ENCODE measurements at regions not wholly inside any gene's neighbourhood (a gene's known extent, or its start where the extent isn't known, plus 50 kb on each side); places are given as distances from the start of the nearest gene placed in this dataset.

DNA sequence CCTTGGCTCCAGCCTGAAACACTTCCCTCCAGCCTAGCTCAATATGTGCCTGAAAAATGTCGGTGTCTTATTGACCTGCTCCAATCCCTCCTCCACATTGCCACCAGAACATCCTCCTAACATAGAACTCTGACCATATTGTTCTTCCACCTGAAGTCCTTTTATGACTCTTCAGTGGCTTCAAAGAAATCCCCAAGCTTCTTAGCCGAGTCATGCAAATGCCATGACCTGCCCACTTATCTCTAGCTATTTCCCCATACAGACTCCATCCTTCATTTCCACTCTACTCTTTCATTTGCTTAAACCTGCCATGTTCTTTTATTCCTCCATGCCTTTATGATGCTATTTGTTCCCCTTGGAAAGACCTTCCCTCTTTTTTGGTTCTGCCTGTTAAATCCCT is 568.6 kb downstream of the ETNK1 start:
- Histone ChIP-seq H3K9me3 (ENCODE audit: insufficient read depth, low read length) (no peaks in the 10 kb centered on the region), H2AFZ (ENCODE audit: low read depth, low read length, severe bottlenecking) (no peak overlapping the region), H3F3A (ENCODE audit: insufficient read depth) (no peaks in the 10 kb centered on the region), H3K9me2 (replicated peaks; ENCODE audit: insufficient read depth, low read length) (no peaks in the 10 kb centered on the region), H3K9ac (ENCODE audit: low read length) (no peak overlapping the region), H3K4me3 (ENCODE audit: insufficient read depth, low read length, poor library complexity, severe bottlenecking) (no peak overlapping the region), H3K4me2 (ENCODE audit: low read depth, low read length, poor library complexity, severe bottlenecking) (no peak overlapping the region), H3K36me3 (ENCODE audit: low read length) (no peaks in the 10 kb centered on the region), H3K27ac (ENCODE audit: low read depth, low read length) (no peak overlapping the region), H3K79me2 (ENCODE audit: insufficient read depth, low read length) (no peaks in the 10 kb centered on the region), H4K20me1 (ENCODE audit: low read depth, low read length) (no peaks in the 10 kb centered on the region), H3K27me3 (ENCODE audit: low read length) (no peaks in the 10 kb centered on the region)
- no peak for TF ChIP-seq EZH2phosphoT487 (conservative IDR thresholded peaks at IDR 0.05; ENCODE audit: low read length)
- TF ChIP-seq, protein P1, sequence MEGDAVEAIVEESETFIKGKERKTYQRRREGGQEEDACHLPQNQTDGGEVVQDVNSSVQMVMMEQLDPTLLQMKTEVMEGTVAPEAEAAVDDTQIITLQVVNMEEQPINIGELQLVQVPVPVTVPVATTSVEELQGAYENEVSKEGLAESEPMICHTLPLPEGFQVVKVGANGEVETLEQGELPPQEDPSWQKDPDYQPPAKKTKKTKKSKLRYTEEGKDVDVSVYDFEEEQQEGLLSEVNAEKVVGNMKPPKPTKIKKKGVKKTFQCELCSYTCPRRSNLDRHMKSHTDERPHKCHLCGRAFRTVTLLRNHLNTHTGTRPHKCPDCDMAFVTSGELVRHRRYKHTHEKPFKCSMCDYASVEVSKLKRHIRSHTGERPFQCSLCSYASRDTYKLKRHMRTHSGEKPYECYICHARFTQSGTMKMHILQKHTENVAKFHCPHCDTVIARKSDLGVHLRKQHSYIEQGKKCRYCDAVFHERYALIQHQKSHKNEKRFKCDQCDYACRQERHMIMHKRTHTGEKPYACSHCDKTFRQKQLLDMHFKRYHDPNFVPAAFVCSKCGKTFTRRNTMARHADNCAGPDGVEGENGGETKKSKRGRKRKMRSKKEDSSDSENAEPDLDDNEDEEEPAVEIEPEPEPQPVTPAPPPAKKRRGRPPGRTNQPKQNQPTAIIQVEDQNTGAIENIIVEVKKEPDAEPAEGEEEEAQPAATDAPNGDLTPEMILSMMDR (IDR thresholded peaks at IDR 0.05; ENCODE audit: insufficient read depth, low read length, poor library complexity, severe bottlenecking): no peak

- Histone ChIP-seq H4K20me1 (ENCODE audit: low read depth, low read length) (no peaks in the 10 kb centered on the region), H3K27me3 (ENCODE audit: low read length) (no peaks in the 10 kb centered on the region), H3K27ac (ENCODE audit: low read depth, low read length) (no peak overlapping the region), H3K4me3 (ENCODE audit: insufficient read depth, low read length, poor library complexity, severe bottlenecking) (no peak overlapping the region), H3K9ac (ENCODE audit: low read length) (no peak overlapping the region), H3F3A (ENCODE audit: insufficient read depth) (no peaks in the 10 kb centered on the region), H2AFZ (ENCODE audit: low read depth, low read length, severe bottlenecking) (no peak overlapping the region), H3K36me3 (ENCODE audit: low read length) (no peaks in the 10 kb centered on the region), H3K79me2 (ENCODE audit: insufficient read depth, low read length) (no peaks in the 10 kb centered on the region), H3K4me2 (ENCODE audit: low read depth, low read length, poor library complexity, severe bottlenecking) (no peak overlapping the region), H3K9me2 (replicated peaks; ENCODE audit: insufficient read depth, low read length) (no peaks in the 10 kb centered on the region), H3K9me3 (ENCODE audit: insufficient read depth, low read length) (no peaks in the 10 kb centered on the region)
- TF ChIP-seq, protein P1 (IDR thresholded peaks at IDR 0.05; ENCODE audit: insufficient read depth, low read length, poor library complexity, severe bottlenecking): no peak
- TF ChIP-seq EZH2phosphoT487 (conservative IDR thresholded peaks at IDR 0.05; ENCODE audit: low read length): no peak
Measured at GRCh38 chr12:23197266-23197665, 572.3 kb downstream of the ETNK1 start.

DNA sequence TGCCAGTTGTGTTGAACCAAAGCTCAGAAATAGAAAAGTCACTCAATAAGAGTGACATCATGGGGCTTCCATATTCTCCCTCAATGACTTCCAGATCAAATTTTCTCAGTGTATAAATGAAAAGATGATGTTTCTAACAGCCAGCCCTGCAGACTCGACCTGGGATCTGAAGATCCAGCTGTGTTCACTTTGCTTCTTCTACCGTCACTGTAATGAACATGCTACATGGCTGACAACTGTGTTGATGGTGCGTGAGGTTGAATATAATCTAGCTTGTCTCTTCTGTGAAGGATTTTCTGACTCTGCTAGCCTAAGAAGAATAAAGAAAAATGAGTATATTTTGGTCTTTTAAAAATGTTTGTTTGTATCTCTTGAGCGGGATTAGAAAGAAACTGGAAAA is 577.8 kb downstream of the ETNK1 start:
- Histone ChIP-seq H3K9me3 (ENCODE audit: insufficient read depth, low read length) (no peaks in the 10 kb centered on the region), H3K27me3 (ENCODE audit: low read length) (no peaks in the 10 kb centered on the region), H3K79me2 (ENCODE audit: insufficient read depth, low read length) (no peaks in the 10 kb centered on the region), H3K4me3 (ENCODE audit: insufficient read depth, low read length, poor library complexity, severe bottlenecking) (no peak overlapping the region), H3K9me2 (replicated peaks; ENCODE audit: insufficient read depth, low read length) (no peaks in the 10 kb centered on the region), H3K4me2 (ENCODE audit: low read depth, low read length, poor library complexity, severe bottlenecking) (no peak overlapping the region), H4K20me1 (ENCODE audit: low read depth, low read length) (no peaks in the 10 kb centered on the region), H3K9ac (ENCODE audit: low read length) (no peak overlapping the region), H3F3A (ENCODE audit: insufficient read depth) (no peaks in the 10 kb centered on the region), H3K27ac (ENCODE audit: low read depth, low read length) (no peak overlapping the region), H2AFZ (ENCODE audit: low read depth, low read length, severe bottlenecking) (no peak overlapping the region), H3K36me3 (ENCODE audit: low read length) (no peaks in the 10 kb centered on the region)
- TF ChIP-seq, protein P1 (IDR thresholded peaks at IDR 0.05; ENCODE audit: insufficient read depth, low read length, poor library complexity, severe bottlenecking): no peak
- no peak for TF ChIP-seq EZH2phosphoT487 (conservative IDR thresholded peaks at IDR 0.05; ENCODE audit: low read length)
